Eye (tissue), 1 donor: ENCODE measurements at regions not wholly inside any gene's neighbourhood (a gene's known extent, or its start where the extent isn't known, plus 50 kb on each side); places are given as distances from the start of the nearest gene placed in this dataset.
A peak's percentile ranks its signal among the peaks of the same experiment; 100 is the strongest.
"Not testable (repeated sequence)": the region's sequence is repeated elsewhere in the genome, so short reads cannot be mapped to it uniquely, and the experiment has no call there.

Experiments
- DNase-seq: peaks from one replicate; pipeline ENCODE4 v3.0.0-alpha.2; 2015

DNA sequence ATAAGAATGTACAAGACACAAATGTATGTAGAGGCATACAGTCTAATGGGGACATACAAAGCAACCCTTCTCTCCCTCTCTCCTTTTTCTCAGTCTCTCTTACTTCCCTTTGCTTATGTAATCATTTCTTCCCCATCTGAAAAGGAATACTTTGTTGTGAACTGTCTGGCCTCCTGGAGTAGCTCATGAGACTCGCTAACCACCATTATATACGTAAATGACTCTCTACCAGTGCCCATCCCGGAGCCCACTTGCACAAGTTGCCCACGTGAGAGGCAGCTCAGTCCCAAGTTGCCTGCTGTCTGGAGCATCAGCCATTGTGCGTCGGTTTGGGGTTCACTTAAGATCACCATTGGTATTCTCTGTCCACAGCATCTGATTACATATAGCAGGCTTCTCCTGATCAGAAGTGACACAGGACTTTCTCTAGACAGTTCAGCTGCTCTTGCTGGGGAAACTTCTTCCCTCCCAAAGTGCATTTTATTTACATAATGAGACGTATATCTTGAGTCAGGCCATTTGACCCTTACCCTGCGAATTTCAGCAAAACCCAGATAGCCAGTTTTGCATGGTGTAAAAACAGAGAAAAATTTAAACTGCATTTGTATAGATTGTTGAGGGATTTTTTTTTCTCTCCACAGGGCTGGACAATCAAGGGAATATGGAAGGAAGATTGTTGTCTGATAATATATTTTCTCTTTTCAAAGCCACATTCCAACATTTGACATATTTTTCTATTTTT lies 220.7 kb upstream of the EGLN3 start:
- DNase-seq: no peak

DNA sequence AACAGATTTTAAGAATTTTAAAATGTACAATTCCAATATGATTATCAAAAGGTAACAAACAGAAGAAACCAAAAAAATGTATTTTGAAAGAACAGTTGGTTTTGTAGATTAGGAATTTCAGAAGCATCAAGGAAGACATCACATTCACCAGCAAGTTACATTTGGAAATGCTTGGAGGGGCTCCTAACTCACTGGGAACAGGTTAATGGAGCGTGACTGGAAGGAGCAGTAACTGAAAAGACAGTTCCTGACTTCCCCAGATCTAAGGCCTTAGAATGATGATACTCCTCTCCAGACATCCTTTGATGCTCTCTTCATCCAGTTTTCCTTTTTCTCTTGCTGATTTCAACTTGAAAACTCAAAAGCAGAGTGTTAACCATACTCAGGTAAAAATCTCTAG lies 220.0 kb upstream of the EGLN3 start:
- no peak for DNase-seq

DNA sequence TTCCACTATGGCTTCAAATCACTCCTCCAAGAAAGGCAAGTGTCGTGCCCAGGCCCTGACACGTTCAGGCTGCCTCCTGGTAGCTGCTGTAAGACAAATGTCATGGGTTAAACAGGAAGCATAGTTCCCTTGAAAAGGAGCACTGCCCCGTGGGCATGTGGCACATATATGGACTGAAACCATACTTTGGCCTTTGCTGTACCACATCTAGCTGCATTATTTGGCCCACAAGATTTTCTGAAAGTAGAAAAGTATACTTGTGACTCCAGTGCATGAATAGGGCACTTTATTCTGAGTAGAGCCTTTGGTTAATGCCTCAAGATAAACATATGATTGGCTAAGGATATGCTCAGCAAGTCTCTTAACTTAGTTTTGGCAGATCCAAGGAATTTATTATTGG lies 218.7 kb upstream of the EGLN3 start:
- DNase-seq: no peak

DNA sequence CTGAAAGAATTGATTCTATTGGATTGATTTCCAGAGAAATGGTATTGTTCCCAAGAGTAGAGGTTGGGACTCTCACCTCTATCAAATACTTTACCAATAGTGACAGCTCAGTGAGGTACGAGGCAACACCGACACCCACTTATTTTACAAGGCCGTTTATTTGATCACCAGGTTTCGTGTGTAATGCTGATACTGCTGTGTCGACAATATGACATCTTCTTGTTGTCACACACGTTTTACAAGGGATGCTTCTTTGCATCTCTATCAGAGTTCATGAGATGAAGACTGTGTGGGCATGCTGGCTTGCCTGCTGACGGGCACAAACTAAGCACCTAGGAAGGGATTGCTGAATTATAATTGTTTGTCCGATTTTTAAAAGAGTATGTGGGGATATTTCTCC lies 217.8 kb upstream of the EGLN3 start:
- no peak for DNase-seq

DNA sequence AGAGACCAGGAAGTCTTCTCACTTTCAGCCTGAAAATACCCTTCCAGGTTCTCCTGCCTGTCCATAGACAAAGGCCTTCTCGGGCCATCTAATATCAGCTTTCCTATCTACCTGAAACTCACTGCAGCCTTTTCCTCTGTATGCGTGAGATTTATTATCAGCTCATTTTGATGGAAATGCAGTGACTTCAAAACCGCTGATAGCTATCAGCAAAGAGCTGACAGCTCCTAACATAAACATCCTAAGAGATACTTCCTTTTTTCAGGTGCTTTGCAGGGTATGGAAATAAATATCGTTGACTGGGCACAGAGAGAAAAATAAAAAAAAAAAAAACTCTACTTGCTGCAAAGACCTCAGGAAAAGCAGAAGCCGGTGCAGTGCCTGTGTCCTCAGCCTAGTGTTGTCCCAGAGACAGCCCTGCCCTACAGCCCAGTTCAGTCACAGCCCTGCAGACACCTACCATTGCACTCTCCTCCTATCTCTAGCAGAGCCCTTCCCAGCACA lies 215.0 kb upstream of the EGLN3 start:
- no peak for DNase-seq

DNA sequence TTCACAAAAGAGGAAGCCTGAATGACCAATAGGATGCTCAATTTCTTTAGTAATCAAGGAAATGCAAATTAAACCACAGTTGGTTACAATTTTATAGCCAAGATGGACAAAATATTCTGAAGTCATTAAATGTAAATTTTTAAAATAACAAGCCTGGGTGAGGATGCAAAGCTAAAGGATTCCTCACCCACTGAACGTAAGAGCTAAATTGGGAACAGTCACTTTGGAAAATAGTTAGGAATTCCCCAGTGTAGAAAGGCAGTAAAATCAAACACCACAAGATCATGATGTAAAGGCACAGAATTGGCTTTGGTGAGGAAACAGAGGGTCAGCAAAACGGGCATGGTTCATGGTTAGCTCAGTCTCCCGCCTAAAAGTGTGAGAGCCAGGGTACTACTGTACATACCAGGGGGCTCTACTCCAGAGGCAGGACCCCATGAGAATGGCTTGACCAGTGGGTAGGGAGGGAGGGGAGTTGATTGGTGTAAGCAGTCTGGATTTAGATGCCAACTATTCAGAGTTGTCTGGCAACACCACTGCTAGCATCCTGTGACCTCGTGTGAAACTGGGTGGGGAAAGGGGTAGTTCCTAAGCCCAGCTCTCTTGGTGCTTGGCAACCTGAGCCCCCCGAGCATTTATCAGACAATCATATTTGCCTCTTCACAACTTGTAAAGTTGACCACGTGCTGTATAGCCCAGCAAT lies 213.4 kb upstream of the EGLN3 start:
- no peak for DNase-seq

DNA sequence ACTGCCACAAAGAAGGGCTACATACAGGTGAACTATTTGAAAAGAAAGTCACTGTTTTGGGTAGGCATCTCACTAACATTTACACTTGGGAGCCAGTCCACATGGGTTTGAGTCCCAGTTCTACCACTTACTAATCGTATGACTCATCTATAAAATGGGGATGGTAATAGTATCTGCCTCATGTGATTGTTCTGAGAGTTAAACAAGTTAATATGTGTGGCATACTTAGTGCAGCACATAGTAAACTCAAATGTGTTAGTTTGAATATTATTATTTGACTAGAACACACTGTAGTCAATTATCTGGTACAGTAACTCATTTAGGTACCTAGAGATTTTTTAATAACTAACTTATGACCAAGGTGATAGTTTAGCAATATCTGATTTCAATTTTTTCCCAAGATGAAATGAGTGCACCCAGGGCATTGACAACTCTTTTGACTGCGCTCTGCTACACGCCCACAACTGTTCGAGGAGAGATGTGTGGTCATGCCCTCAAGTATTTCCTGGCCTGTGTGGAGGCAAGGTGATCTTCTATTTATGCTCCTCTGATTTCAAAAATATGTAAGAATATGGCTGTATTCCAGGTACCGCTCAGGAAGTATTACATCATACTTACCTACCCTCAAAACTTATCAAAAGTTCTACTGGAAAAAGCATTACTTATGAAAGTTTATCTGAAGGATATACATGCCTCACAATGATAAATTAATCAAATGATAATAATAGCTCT lies 210.6 kb upstream of the EGLN3 start:
- DNase-seq: no peak

DNA sequence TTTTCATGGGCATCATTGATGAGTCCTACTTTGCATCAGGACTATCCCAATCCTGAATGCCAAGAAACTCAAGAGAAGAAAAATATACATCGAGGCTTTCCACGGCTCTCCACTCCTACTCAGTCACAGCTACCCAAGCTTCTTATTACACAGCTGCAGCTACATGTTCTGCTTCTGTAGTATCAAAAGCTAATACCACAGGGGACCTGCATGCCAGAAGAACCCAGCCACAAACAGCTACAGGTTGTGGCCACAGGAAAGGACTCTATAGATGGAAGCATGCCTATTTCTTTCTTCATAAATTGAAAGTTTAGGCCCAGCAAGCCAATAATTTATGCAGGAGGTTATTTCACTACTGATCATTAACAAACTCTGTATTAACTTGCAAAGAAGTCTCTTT lies 209.7 kb upstream of the EGLN3 start:
- no peak for DNase-seq

DNA sequence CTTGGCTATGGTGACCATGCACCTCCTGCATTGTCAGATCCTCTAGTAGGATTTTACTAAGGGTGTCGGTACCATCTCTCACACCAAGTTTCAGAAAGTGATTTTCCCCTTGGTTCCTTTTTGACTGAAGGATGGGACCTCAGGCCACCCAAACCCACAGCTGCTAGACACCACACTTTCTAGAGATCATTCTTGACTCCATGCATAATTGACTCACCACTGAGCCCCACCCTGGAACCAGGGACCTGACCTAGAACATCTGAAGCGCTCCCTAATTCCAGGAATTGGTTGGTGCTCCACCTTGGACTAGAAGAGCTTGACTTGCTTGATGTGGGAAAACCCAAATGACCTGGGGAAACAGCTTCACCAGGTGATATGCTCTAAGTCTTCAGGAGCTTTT lies 206.8 kb upstream of the EGLN3 start:
- DNase-seq: no peak

DNA sequence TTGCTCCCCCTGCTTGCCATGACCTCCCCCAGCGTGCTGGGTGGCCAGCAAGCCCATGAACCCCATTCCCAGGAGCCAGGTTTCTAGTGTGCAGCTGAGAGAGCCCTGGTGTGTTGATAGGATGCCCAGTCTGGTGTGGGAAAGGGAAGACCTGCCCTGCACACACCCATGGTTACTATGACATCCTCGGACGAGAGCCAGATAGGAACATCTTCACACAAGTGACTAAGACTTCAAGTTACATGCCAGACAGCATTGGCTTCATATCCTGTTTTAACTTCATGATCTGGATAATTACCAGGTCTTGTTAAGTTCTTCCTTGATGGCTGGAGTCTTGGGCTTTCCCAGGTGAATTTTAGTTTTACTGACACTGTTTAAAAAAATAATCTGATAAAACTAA lies 196.6 kb upstream of the EGLN3 start:
- no peak for DNase-seq

DNA sequence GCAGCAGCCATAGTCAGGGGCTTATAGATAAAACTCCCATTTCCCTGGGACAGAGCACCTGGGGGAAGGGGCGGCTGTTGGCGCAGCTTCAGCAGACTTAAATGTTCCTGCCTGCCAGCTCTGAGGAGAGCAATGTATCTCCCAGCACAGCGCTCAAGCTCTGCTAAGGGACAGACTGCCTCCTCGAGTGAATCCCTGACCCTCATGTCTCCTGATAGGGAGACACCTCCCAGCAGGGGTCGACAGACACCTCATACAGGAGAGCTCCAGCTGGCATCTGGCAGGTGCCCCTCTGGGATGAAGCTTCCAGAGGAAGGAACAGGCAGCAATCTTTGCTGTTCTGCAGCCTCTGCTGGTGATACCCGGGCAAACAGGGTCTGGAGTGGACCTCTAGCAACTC lies 189.3 kb upstream of the EGLN3 start:
- not testable (repeated sequence) for DNase-seq

DNA sequence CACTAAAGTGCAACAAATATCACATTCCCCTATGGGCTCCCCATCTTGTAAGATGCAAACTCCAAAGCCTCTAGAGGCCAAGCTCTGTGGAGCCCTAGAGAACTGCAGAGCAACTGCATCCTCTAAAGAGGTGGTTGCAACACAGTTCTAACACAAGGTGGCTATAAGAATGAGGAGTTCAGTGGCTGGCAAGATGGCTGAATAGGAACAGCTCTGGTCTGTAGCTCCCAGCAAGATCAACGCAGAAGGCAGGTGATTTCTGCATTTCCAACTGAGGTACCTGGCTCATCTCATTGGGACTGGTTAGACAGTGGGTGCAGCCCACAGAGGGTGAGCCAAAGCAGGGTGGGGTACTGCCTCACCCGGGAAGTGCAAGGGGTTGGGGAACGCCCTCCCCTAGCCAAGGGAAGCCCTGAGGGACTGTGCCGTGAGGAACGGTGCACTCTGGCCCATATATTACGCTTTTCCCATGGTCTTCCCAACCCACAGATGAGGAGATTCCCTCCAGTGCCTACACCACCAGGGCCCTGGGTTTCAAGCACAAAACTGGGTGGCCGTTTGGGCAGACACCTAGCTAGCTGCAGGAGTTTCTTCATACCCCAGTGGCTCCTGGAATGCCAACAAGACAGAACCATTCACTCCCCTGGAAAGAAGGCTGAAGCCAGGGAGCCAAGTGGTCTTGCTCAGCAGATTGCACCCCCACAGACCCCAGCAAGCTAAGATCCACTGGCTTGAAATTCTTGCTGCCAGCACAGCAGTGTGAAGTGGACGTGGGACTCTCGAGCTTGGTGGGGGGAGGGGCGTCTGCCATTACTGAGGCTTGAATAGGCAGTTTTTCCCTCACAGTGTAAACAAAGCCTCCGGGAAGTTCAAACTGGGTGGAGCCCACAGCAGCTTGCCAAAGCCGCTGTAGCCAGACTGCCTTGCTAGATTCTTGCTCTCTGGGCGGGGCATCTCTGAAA lies 188.6 kb upstream of the EGLN3 start:
- peak; percentile 53 for DNase-seq

DNA sequence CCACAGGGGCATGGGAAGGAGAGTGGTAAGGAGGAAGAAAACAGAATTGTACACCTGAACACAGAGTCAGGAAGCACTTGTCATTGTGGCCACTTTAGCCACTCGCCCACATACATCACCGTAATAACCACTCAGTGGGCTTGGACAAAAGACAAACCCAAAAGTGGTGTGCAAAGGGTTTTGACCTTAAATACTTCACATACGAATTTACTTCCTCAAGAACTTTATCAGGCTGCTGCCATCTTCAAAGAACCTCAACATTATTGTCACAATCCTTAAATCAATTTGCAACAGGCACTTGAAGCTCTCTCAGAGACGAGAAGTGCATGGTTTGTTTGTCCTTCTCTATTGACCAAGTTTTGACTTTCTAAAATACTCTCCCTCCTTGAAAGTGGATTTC lies 187.3 kb upstream of the EGLN3 start:
- DNase-seq: no peak

DNA sequence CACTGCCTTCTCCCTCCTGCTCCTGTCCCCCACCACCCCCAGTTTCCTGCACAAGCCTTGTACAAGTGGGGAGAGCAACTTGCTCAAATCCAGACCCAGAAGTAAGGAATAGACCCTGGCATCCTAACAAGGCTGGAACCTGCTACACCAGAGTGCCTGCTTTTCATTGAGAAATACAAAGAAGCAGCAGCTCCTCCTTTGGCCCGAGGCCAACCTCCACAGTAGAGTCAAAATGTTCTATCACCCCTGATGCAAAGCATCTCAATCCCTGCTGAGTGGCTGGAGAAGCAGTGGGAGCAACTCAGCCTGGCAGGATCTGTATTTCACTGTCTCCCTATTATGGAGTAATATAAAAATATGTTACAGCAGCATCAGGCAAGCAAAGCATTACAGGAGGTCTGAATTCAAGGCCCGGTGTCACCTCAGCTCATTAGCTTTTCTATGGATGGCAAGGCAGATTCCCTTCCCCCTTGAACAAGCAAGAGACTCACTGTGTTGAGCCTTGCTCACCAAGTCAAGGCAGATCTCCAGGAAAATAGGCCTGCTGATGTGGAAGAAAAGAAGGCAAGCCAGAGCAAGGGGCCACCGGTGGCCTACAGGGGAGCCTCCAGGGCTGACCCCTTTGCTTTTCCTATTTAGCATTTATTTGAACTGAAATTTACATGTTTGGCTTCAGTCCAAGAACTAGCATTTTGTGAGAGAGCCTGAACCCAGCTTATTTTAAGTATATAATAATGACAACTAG lies 186.3 kb upstream of the EGLN3 start:
- peak; percentile 9 for DNase-seq

DNA sequence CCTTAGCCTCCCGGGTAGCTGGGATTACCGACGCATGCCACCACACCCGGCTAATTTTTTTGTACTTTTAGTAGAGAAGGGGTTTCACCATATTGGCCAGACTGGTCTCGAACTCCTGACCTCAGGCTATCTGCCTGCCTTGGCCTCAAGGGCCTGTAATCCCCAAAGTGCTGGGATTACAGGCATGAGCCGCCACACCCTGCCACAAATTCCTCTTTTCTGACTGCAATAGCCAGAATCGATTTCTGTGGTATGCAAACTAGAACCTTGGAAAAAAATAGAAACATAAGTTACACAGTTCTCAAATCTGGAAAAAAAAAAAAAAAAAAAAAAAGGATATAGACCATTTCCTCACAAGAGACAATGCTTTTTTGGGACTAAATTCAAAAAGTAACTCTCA lies 184.6 kb upstream of the EGLN3 start:
- no peak for DNase-seq

DNA sequence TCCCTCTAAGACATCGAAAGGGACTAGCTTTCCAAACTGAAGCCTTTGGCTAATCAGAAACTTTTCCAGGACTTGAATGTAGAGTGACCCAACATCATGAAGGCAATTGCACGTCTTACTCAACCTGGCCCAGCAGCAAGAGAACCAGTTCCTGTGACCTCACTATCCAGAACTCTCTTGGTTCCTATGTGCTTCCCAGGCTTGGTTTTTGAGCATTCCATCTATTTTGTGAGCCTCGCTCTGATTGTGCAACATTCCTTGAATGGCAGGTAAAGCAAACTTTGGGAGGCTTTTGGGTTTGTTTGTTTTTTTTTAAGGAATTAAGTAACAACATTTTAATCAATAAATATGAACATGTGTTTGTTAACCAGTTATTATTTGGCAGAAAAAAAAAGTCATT lies 183.6 kb upstream of the EGLN3 start:
- no peak for DNase-seq

DNA sequence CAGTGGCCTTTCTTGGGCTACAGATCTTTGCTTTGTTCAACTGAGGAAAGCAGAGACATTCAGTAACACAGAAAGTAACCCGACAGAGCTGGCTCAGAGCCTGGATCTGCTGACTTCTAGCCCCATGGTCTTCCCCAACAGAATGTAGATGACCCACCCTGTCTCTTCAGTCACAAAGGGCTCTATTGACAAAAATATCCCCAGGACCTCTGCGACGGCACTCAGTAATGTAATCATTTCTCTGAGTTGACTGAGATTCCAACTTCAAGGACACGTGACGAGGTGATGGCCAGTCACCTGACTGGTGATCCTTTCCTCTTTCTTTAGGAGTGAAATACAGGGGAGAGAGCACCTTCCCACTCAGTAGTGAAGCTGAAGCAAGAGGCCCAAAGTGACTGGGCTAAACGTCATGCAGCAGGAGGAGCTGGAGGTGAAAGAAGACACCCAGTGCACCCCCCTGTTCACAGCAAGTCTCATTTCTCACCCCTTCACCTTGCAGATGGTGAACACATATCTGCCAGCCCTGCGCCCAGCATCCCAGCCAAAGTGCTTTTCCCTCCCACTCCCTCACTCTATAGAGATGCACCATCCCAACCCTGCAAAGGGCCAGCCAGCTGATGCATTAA lies 179.2 kb upstream of the EGLN3 start:
- no peak for DNase-seq

DNA sequence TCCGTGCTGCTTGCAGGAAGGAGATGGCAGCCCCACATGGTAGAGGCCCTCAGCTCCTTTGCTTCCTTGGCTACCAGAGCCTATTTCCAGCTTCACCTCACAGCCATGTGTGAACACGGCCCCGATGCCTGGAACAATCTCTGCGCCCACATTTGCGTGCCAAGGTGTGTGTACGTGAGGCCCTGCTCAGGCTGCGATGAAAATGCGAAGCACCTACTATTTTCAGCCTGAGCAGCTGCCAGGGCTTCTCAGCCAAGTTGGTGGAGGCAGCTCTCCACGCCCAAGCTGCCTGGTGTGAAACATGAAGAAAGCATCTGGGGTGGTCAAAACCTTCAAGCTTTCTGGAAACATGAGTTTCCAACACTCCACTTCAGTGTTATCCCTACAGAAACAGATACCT lies 177.8 kb upstream of the EGLN3 start:
- DNase-seq: no peak

DNA sequence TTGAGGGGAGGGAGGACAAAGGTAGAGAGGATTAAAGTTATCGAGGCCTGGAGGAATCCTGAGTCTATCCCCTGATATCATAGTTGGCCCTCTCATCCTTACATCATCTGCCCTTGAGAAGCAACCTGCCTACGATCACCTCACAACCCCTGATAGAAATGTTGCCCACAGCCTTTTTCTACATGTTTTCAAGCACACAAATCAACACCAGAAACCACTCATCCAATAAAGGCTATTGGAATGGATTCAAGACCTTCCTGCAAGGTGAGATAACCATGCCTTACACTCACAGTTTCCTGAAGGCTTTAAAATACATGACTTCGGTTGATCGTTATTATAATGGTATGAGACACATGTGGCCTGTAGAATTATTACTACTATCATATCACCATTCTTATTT lies 175.7 kb upstream of the EGLN3 start:
- no peak for DNase-seq

DNA sequence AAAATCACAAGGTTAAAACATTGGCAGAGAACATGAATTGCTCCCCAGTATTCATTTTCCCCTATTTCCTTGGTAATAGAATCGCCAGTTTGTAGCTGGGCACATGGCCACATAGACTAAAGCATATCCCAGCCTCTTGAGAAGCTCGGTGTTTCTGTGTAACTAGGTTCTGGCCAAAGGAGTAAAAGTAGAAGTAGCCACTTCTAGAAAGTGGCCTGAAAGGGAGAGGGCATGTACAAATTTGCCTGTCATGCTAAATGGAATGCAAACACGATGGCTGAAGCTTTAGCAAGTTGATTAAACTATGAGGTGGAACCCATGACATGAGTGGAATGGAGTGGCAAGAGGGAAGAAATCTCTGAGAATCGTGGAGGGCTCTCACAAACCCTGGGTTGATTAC lies 173.7 kb upstream of the EGLN3 start:
- no peak for DNase-seq

DNA sequence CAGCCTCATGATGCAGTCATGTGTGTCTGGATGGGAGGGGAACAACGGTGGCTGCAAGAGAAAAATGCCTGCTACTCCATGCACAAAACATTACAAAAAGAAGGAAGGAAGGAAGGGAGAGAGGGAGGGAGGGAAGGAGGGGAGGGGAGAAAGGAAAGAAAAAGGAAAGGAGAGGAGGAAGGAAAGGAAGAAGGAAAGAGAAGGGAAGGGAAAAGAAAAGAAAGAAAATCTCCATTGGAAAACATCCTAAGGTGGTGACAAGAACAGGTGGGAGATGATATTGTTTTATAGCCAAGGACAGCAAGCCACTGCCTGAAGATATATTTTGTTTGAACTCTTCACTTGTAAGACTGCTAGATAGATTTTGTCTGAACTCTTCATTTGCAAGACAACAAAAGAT lies 171.8 kb upstream of the EGLN3 start:
- DNase-seq: no peak

DNA sequence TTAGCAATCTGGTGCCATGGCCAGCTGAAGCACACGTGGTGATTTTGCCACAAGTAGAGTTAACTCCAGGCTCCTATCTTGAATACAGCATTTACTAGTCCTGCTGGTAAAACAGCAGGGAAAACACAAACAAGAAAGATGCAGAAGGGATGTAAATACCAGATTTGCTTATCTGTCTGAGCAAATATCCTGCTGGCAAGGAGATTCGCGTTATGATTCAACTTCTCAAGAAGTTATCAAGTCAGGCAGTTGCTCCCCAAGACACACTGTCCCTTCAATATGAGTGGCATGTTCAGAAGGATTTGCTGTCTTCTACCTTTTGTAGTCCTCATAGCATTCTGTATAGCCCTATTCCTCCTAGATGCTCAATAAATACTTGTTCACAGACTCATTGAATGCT lies 171.2 kb upstream of the EGLN3 start:
- no peak for DNase-seq
